OCI-LY1 (cell line): ENCODE measurements at regions not wholly inside any gene's neighbourhood (a gene's known extent, or its start where the extent isn't known, plus 50 kb on each side); places are given as distances from the start of the nearest gene placed in this dataset.

Experiments
- EZH2 ChIP-seq: fragments of 200-600 bp; sonication (generic), shearing (Covaris generic); IDR thresholded peaks from 2 replicates; pipeline ENCODE4 v1.8.0; 2017; ENCODE audit warnings: borderline replicate concordance, mixed run types, mild to moderate bottlenecking, antibody characterized with exemption, low read length, moderate library complexity, mixed read lengths
- TF ChIP-seq, protein P1 (sequence below): fragments of 200-600 bp; sonication (generic), shearing (Covaris generic); IDR thresholded peaks from 2 replicates; pipeline ENCODE4 v1.5.1; 2017; ENCODE audit warnings: mild to moderate bottlenecking, antibody characterized with exemption, low read length, moderate library complexity, mixed read lengths

DNA sequence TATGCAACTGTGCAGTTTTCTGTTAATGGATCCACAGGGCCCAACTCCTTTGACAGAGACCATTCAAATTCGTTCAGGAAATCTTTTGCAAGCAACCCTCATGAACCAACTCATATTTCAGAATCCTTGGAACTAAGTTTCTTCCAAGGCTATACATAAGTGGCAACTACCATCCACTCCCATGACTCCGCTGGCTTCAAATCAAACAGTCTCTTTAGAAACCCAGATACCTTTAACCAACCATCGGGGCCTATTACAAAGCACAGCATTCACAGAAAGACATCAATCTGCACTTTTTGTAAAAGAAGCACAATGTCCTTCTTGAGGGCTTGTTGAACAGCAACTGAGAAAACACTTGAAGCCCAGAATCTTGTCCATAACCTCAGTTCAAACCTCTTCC lies 526.9 kb downstream of the DTWD2 start:
- TF ChIP-seq, protein P1, sequence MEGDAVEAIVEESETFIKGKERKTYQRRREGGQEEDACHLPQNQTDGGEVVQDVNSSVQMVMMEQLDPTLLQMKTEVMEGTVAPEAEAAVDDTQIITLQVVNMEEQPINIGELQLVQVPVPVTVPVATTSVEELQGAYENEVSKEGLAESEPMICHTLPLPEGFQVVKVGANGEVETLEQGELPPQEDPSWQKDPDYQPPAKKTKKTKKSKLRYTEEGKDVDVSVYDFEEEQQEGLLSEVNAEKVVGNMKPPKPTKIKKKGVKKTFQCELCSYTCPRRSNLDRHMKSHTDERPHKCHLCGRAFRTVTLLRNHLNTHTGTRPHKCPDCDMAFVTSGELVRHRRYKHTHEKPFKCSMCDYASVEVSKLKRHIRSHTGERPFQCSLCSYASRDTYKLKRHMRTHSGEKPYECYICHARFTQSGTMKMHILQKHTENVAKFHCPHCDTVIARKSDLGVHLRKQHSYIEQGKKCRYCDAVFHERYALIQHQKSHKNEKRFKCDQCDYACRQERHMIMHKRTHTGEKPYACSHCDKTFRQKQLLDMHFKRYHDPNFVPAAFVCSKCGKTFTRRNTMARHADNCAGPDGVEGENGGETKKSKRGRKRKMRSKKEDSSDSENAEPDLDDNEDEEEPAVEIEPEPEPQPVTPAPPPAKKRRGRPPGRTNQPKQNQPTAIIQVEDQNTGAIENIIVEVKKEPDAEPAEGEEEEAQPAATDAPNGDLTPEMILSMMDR = no peak
- TF ChIP-seq EZH2 = no peak
